ENCODE measurements at regions not wholly inside any gene's neighbourhood (a gene's known extent, or its start where the extent isn't known, plus 50 kb on each side); places are given as distances from the start of the nearest gene placed in this dataset.

- H3K9me1 ChIP-seq (ENCODE audit: control insufficient read depth, extremely low read depth, insufficient read depth, low read length) = no peaks in the 10 kb centered on the region
- no peak overlapping the region for H2AFZ ChIP-seq (ENCODE audit: control insufficient read depth, low read length)
- TF ChIP-seq EZH2 (IDR thresholded peaks at IDR 0.05; ENCODE audit: low read length) = no peak
- TF ChIP-seq CTCF (optimal IDR thresholded peaks at IDR 0.05 in 1 of 3, IDR thresholded peaks at IDR 0.05 in 1 of 3, conservative IDR thresholded peaks at IDR 0.05 in 1 of 3; ENCODE audit: extremely low read depth in 1 of 3, insufficient read depth in 2 of 3, low read length in 3 of 3) = no peak
- H4K20me1 ChIP-seq (ENCODE audit: control insufficient read depth, extremely low read depth, insufficient read depth, low read length) = no peaks in the 10 kb centered on the region
- FAIRE-seq (no peak), DNase-seq (ENCODE audit: low read depth, low spot score) (no peak)
- no peaks in the 10 kb centered on the region for H3K9me3 ChIP-seq (ENCODE audit: control insufficient read depth, low read depth, low read length)
- H3K4me2 ChIP-seq (ENCODE audit: control insufficient read depth, extremely low read depth, insufficient read depth, low read depth, low read length) = no peak overlapping the region
- dilution Hi-C loops (cut with MboI; ENCODE audit: extremely low pct_ligation_motif_present, low sequenced_read_pairs) = no loop called here
- no peak overlapping the region for H3K4me3 ChIP-seq (ENCODE audit: control insufficient read depth in 2 of 3, extremely low read depth in 1 of 3, insufficient read depth in 2 of 3, low read depth in 1 of 3, low read length in 3 of 3)
- no peak overlapping the region for H3K27ac ChIP-seq (ENCODE audit: control insufficient read depth, insufficient read depth, low read length)
- H3K9ac ChIP-seq (ENCODE audit: control insufficient read depth, extremely low read depth, insufficient read depth, low read length) = no peak overlapping the region
- no peaks in the 10 kb centered on the region for H3K36me3 ChIP-seq (ENCODE audit: control insufficient read depth in 2 of 2, extremely low read depth in 1 of 2, insufficient read depth in 2 of 2, low read length in 2 of 2)
- no peaks in the 10 kb centered on the region for H3K4me1 ChIP-seq (ENCODE audit: control insufficient read depth, extremely low read depth, insufficient read depth, low read length)
- no peaks in the 10 kb centered on the region for H3K79me2 ChIP-seq (ENCODE audit: control insufficient read depth, insufficient read depth, low read length)
- H3K27me3 ChIP-seq (ENCODE audit: control insufficient read depth, extremely low read depth, insufficient read depth, low read length) = no peaks in the 10 kb centered on the region
Observed at GRCh38 chr19:29389495-29389894, 136.3 kb upstream of the VSTM2B start.

GRCh38 chr19:29390742-29391141 is 135.1 kb upstream of the VSTM2B start:
- no peaks in the 10 kb centered on the region for H3K4me1 ChIP-seq (ENCODE audit: control insufficient read depth, extremely low read depth, insufficient read depth, low read length)
- no peaks in the 10 kb centered on the region for H3K27me3 ChIP-seq (ENCODE audit: control insufficient read depth, extremely low read depth, insufficient read depth, low read length)
- H3K4me3 ChIP-seq (ENCODE audit: control insufficient read depth in 2 of 3, extremely low read depth in 1 of 3, insufficient read depth in 2 of 3, low read depth in 1 of 3, low read length in 3 of 3) = no peak overlapping the region
- no peaks in the 10 kb centered on the region for H3K79me2 ChIP-seq (ENCODE audit: control insufficient read depth, insufficient read depth, low read length)
- H3K27ac ChIP-seq (ENCODE audit: control insufficient read depth, insufficient read depth, low read length) = no peak overlapping the region
- H2AFZ ChIP-seq (ENCODE audit: control insufficient read depth, low read length) = no peak overlapping the region
- dilution Hi-C loops (cut with MboI; ENCODE audit: extremely low pct_ligation_motif_present, low sequenced_read_pairs) = no loop called here
- H4K20me1 ChIP-seq (ENCODE audit: control insufficient read depth, extremely low read depth, insufficient read depth, low read length) = no peaks in the 10 kb centered on the region
- no peak for FAIRE-seq
- no peaks in the 10 kb centered on the region for H3K9me1 ChIP-seq (ENCODE audit: control insufficient read depth, extremely low read depth, insufficient read depth, low read length)
- H3K9ac ChIP-seq (ENCODE audit: control insufficient read depth, extremely low read depth, insufficient read depth, low read length) = no peak overlapping the region
- no peak overlapping the region for H3K4me2 ChIP-seq (ENCODE audit: control insufficient read depth, extremely low read depth, insufficient read depth, low read depth, low read length)
- H3K9me3 ChIP-seq (ENCODE audit: control insufficient read depth, low read depth, low read length) = no peaks in the 10 kb centered on the region
- TF ChIP-seq CTCF (optimal IDR thresholded peaks at IDR 0.05 in 1 of 3, IDR thresholded peaks at IDR 0.05 in 1 of 3, conservative IDR thresholded peaks at IDR 0.05 in 1 of 3; ENCODE audit: extremely low read depth in 1 of 3, insufficient read depth in 2 of 3, low read length in 3 of 3) (no peak), EZH2 (IDR thresholded peaks at IDR 0.05; ENCODE audit: low read length) (no peak)
- no peak for DNase-seq (ENCODE audit: low read depth, low spot score)
- H3K36me3 ChIP-seq (ENCODE audit: control insufficient read depth in 2 of 2, extremely low read depth in 1 of 2, insufficient read depth in 2 of 2, low read length in 2 of 2) = no peaks in the 10 kb centered on the region

Data from keratinocyte (primary cell).